ENCODE measurements at regions not wholly inside any gene's neighbourhood (a gene's known extent, or its start where the extent isn't known, plus 50 kb on each side); places are given as distances from the start of the nearest gene placed in this dataset.

DNA sequence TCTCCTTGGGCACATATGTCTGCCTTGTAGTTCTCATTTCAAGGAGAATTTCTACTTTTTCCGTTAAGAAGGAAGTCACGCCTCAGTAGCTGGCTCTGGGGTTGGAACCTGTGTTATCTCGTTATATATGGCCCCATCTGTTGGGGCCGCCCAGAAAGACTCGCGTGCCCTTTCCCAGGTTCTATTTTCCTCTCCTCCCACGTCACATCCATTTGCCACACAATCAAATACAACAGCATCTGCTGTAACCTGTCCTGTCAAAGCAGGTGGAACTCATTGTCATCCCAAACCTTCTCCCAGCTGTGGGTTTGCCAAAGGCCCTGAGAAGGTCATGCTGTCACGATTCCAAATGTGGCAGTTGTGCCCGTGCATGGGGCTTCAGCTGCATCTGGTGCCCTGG lies 213.1 kb upstream of the ZBED5 start:
- TF ChIP-seq NR2C2 (IDR thresholded peaks at IDR 0.05; ENCODE audit: borderline replicate concordance, control insufficient read depth, insufficient read length, low read depth) (no peak), CHD1 (IDR thresholded peaks at IDR 0.05; ENCODE audit: low read depth, low read length) (no peak)
- 43% methylated on average over 9 of the region's 9 CpGs for WGBS (ENCODE audit: insufficient coverage, insufficient replicate concordance, low lambda C conversion rate, missing lambda C conversion rate)
- no peaks in the 10 kb centered on the region for H3K36me3 ChIP-seq (ENCODE audit: control insufficient read depth in 2 of 2, insufficient read depth in 2 of 2, low read length in 1 of 2)
- intact Hi-C loops (cut with micrococcal nuclease; ENCODE audit: unreplicated experiment): no loop called here
- no peak overlapping the region for H3K27ac ChIP-seq (ENCODE audit: control insufficient read depth, insufficient read depth)
- H3K4me1 ChIP-seq (ENCODE audit: control insufficient read depth, insufficient read depth, low read length): no peaks in the 10 kb centered on the region
- POLR2A ChIA-PET: no interaction called here
- no peak for DNase-seq (ENCODE audit: low read depth, low spot score)
- no peaks in the 10 kb centered on the region for H3K9me3 ChIP-seq (replicated peaks; ENCODE audit: control insufficient read depth, insufficient read depth, low read length)
- no TSS peak for BruUV-seq (replicated peaks)
- RAD21 ChIA-PET (ENCODE audit: unreplicated experiment): no interaction called here
- SMC1A ChIA-PET (ENCODE audit: uncharacterized antibody, unreplicated experiment): no interaction called here
- H3K4me2 ChIP-seq (ENCODE audit: control insufficient read depth, insufficient read depth): no peak overlapping the region
- no peak overlapping the region for H3K9ac ChIP-seq (ENCODE audit: control insufficient read depth, insufficient read depth, low read length)
- no peak for FAIRE-seq
- CTCF ChIA-PET: no interaction called here
- no peak for ATAC-seq
- no peak overlapping the region for H2AFZ ChIP-seq (ENCODE audit: control insufficient read depth, low read depth, low read length)
- in situ Hi-C loops (cut with MboI): no loop called here
- H3K27me3 ChIP-seq (replicated peaks in 1 of 2; ENCODE audit: control insufficient read depth in 2 of 2, insufficient read depth in 2 of 2, low read length in 1 of 2): no peaks in the 10 kb centered on the region; a peak in 1 of 4 replicates
- no peaks in the 10 kb centered on the region for H3K79me2 ChIP-seq (ENCODE audit: control insufficient read depth, insufficient read depth, low read length)
- no peaks in the 10 kb centered on the region for H4K20me1 ChIP-seq (ENCODE audit: control insufficient read depth, insufficient read depth)
- no peak overlapping the region for H3K4me3 ChIP-seq

DNA sequence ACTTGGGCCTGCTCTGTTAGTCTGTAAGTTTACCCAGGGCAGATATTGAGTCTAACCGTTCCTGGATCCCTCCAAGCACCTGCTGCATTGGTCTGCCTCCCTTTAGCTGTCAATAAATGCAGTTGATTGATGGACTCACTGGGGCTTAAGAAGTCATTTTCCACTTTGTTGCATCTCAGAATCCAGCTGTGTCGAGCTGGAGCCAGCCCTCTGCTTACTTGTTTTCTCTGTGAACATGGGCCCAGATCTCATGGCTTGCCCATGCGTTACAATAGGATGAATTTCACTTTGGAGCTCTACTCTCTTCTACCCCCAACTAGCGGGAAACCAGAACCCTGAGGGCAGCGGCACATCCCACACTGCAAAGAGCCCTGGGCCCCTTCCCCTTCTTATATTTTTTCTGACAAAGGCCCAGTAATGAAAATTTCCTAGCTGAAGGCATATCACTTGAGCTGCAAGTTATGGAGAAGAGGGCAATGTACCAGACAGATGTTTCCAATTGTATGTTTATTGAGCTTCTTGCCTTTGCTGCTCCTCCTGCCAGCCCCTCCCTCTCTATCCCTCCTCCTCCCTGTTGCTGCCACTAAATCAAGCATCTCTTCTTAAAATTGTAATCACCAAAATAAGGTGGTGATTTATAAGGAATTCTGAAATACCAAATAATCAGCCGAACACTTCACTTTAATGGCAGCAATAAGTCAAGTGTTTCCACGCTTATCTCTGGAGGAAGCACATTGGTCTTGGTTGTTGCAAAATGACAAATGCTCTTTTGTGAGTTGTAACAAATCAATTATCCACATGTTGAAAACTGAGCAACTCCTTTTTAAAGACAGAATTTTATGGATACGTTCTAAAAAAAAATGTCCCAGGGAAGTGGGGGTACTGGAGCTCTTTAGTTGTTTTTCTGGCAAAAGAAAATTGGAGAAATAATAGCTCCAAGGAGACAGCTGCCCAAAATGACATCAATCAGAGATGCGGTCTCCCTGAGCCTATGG lies 212.3 kb upstream of the ZBED5 start:
- CTCF ChIA-PET: interaction anchor here (0.5 to 1.3 kb wide), 4 partner anchors 29 to 42 kb away, joined by 3 to 4 read pairs (median 3); no protein-coding TSS in a partner anchor
- no peak overlapping the region for H2AFZ ChIP-seq (ENCODE audit: control insufficient read depth, low read depth, low read length)
- no TSS peak for BruUV-seq (replicated peaks)
- POLR2A ChIA-PET: interaction anchor here (0.6 kb wide), 1 partner anchor 40 kb away, joined by 5 read pairs; no protein-coding TSS in a partner anchor
- DNase-seq (ENCODE audit: low read depth, low spot score): no peak
- RAD21 ChIA-PET (ENCODE audit: unreplicated experiment): no interaction called here
- H3K4me2 ChIP-seq (ENCODE audit: control insufficient read depth, insufficient read depth): no peak overlapping the region
- SMC1A ChIA-PET (ENCODE audit: uncharacterized antibody, unreplicated experiment): no interaction called here
- no peaks in the 10 kb centered on the region for H3K9me3 ChIP-seq (replicated peaks; ENCODE audit: control insufficient read depth, insufficient read depth, low read length)
- no peaks in the 10 kb centered on the region; a peak in 1 of 4 replicates for H3K27me3 ChIP-seq (replicated peaks in 1 of 2; ENCODE audit: control insufficient read depth in 2 of 2, insufficient read depth in 2 of 2, low read length in 1 of 2)
- no peak overlapping the region for H3K4me3 ChIP-seq
- no peak for FAIRE-seq
- H3K27ac ChIP-seq (ENCODE audit: control insufficient read depth, insufficient read depth): no peak overlapping the region
- 47% methylated on average over 9 of the region's 9 CpGs for WGBS (ENCODE audit: insufficient coverage, insufficient replicate concordance, low lambda C conversion rate, missing lambda C conversion rate)
- no peak for ATAC-seq
- in situ Hi-C loops (cut with MboI) (no loop called here), intact Hi-C loops (cut with micrococcal nuclease; ENCODE audit: unreplicated experiment) (no loop called here)
- H4K20me1 ChIP-seq (ENCODE audit: control insufficient read depth, insufficient read depth): no peaks in the 10 kb centered on the region
- H3K4me1 ChIP-seq (ENCODE audit: control insufficient read depth, insufficient read depth, low read length): no peaks in the 10 kb centered on the region
- H3K79me2 ChIP-seq (ENCODE audit: control insufficient read depth, insufficient read depth, low read length): no peaks in the 10 kb centered on the region
- H3K9ac ChIP-seq (ENCODE audit: control insufficient read depth, insufficient read depth, low read length): no peak overlapping the region
- no peaks in the 10 kb centered on the region for H3K36me3 ChIP-seq (ENCODE audit: control insufficient read depth in 2 of 2, insufficient read depth in 2 of 2, low read length in 1 of 2)
- TF ChIP-seq FOXK2 (IDR thresholded peaks at IDR 0.05) (no peak), PML (IDR thresholded peaks at IDR 0.05; ENCODE audit: low read length) (no peak), CHD2 (IDR thresholded peaks at IDR 0.05; ENCODE audit: borderline replicate concordance, low read depth, low read length) (no peak), YBX1 (IDR thresholded peaks at IDR 0.05) (no peak)
- TF ChIP-seq, protein P1, sequence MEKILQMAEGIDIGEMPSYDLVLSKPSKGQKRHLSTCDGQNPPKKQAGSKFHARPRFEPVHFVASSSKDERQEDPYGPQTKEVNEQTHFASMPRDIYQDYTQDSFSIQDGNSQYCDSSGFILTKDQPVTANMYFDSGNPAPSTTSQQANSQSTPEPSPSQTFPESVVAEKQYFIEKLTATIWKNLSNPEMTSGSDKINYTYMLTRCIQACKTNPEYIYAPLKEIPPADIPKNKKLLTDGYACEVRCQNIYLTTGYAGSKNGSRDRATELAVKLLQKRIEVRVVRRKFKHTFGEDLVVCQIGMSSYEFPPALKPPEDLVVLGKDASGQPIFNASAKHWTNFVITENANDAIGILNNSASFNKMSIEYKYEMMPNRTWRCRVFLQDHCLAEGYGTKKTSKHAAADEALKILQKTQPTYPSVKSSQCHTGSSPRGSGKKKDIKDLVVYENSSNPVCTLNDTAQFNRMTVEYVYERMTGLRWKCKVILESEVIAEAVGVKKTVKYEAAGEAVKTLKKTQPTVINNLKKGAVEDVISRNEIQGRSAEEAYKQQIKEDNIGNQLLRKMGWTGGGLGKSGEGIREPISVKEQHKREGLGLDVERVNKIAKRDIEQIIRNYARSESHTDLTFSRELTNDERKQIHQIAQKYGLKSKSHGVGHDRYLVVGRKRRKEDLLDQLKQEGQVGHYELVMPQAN (conservative IDR thresholded peaks at IDR 0.05): no peak
- TF ChIP-seq, protein P2, sequence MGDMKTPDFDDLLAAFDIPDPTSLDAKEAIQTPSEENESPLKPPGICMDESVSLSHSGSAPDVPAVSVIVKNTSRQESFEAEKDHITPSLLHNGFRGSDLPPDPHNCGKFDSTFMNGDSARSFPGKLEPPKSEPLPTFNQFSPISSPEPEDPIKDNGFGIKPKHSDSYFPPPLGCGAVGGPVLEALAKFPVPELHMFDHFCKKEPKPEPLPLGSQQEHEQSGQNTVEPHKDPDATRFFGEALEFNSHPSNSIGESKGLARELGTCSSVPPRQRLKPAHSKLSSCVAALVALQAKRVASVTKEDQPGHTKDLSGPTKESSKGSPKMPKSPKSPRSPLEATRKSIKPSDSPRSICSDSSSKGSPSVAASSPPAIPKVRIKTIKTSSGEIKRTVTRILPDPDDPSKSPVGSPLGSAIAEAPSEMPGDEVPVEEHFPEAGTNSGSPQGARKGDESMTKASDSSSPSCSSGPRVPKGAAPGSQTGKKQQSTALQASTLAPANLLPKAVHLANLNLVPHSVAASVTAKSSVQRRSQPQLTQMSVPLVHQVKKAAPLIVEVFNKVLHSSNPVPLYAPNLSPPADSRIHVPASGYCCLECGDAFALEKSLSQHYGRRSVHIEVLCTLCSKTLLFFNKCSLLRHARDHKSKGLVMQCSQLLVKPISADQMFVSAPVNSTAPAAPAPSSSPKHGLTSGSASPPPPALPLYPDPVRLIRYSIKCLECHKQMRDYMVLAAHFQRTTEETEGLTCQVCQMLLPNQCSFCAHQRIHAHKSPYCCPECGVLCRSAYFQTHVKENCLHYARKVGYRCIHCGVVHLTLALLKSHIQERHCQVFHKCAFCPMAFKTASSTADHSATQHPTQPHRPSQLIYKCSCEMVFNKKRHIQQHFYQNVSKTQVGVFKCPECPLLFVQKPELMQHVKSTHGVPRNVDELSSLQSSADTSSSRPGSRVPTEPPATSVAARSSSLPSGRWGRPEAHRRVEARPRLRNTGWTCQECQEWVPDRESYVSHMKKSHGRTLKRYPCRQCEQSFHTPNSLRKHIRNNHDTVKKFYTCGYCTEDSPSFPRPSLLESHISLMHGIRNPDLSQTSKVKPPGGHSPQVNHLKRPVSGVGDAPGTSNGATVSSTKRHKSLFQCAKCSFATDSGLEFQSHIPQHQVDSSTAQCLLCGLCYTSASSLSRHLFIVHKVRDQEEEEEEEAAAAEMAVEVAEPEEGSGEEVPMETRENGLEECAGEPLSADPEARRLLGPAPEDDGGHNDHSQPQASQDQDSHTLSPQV (IDR thresholded peaks at IDR 0.05): no peak
- TF ChIP-seq, protein P3, sequence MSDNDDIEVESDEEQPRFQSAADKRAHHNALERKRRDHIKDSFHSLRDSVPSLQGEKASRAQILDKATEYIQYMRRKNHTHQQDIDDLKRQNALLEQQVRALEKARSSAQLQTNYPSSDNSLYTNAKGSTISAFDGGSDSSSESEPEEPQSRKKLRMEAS (IDR thresholded peaks at IDR 0.05; ENCODE audit: low read depth, low read length): no peak
